ENCODE measurements at regions not wholly inside any gene's neighbourhood (a gene's known extent, or its start where the extent isn't known, plus 50 kb on each side); places are given as distances from the start of the nearest gene placed in this dataset.

DNA sequence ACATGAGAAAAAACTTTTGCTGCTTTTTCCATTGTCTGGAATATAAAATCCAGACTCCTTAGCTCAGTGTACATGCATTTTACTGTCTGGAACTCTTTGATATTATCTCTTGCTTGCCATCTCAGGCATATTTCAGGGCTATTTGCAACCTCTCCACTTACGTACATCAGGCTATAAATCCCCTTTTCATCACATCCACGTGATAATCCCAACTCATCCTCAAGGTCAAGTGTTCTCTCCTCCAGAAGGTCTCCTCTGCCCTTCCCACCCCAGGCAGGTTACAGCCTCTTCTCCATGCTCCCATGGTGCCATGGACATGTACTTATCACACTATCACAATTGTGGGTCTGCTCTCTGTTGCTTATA is 202.5 kb upstream of the RBMS1 start:
- H3K27ac ChIP-seq: no peak overlapping the region
- no peak for TF ChIP-seq ZFX (IDR thresholded peaks at IDR 0.05)
- TF ChIP-seq, protein P1, sequence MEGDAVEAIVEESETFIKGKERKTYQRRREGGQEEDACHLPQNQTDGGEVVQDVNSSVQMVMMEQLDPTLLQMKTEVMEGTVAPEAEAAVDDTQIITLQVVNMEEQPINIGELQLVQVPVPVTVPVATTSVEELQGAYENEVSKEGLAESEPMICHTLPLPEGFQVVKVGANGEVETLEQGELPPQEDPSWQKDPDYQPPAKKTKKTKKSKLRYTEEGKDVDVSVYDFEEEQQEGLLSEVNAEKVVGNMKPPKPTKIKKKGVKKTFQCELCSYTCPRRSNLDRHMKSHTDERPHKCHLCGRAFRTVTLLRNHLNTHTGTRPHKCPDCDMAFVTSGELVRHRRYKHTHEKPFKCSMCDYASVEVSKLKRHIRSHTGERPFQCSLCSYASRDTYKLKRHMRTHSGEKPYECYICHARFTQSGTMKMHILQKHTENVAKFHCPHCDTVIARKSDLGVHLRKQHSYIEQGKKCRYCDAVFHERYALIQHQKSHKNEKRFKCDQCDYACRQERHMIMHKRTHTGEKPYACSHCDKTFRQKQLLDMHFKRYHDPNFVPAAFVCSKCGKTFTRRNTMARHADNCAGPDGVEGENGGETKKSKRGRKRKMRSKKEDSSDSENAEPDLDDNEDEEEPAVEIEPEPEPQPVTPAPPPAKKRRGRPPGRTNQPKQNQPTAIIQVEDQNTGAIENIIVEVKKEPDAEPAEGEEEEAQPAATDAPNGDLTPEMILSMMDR (conservative IDR thresholded peaks at IDR 0.05): no peak

DNA sequence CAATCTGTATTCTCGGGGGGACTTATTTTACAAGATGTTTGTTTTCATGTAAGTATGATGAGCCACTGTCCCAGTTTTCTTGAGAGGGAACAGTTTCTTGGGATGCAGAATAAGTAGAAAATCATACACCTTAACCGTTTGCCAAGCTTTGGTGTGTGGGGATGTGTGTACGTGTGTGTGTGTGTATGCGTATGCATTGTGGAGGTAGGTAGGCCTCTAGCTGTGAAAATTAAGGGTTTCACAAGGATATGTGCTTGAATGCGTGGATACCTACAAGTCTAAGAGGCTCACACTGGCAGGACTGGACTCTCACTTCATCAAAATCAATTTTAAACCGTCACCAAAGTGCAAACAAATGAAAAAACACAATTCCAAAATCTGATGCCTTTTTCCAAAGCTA is 204.2 kb upstream of the RBMS1 start:
- no peak overlapping the region for H3K27ac ChIP-seq
- TF ChIP-seq ZFX (IDR thresholded peaks at IDR 0.05): no peak
- TF ChIP-seq, protein P1 (conservative IDR thresholded peaks at IDR 0.05): no peak

DNA sequence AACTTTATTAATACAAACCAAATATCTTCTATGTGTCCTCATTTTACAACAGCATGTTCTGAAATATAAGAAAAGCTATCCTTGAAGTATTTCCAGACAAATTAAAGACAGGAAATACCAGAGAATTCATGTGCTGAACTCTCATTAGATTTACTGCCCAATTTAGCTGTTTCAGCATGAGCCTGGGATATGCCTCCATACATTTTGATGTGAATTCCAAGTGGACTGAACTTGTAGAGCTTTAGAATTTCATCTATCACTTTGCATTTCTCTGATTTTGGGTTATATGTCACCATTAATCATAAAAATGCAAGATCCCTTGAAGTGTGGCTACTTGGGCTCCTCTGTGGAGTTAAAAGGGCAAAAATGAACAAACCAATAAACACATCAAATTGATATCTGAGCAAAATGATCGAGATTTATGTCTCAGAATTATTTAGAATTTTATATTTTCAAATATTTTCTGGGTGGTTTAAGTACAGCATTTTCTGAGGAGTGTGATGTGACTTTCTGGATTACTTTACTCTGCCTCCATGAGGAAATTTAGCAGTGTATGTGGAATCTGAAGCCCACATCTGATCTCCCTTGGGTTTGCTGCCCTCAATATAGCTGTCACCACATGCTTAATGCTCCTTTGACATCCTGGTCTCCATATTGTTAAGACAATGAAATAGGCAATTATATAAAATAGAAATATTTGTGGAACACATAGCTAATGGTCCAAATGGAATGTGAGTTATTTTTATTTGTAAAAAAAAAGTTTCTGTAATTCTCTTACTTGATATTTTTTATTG is 206.6 kb upstream of the RBMS1 start:
- TF ChIP-seq, protein P1 (conservative IDR thresholded peaks at IDR 0.05): no peak
- no peak overlapping the region for H3K27ac ChIP-seq

DNA sequence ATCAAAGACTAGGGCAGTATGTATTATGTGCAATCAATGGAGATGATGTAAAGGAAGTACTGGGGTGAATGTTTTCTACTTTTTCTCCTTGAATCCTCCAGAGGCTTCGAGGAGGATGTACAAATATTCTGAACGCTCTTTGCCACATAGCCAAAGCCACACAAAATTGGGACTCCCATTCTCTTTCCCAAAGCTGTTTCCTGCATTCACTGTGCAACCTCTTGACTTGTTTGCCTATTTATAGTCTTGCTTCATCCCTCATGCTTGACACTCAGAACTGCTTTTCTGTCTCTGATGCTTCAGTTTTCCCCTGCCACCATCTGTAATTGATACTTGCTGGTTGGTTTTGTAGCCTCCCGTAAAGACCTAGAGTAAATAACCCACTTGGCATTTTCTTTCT is 208.2 kb upstream of the RBMS1 start:
- TF ChIP-seq, protein P1 (conservative IDR thresholded peaks at IDR 0.05): no peak
- no peak for TF ChIP-seq ZFX (IDR thresholded peaks at IDR 0.05)
- no peak overlapping the region for H3K27ac ChIP-seq

DNA sequence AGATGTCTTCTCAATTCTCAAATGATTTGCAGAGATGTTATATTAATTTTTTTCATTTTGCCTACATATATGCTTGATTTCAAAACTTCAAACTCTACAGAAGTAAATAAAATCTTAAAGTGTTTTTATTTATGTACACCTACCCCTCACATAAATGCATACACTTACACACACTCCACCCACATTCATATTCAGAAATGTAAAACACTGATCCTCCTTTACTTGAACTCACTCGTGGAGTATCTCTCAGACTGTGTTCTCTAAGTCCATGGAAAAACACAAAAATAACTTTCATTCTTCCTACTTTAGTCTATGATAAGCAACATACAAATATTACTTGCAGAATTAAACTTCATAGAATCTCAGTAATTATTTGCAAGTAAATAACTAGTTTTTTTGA is 209.1 kb upstream of the RBMS1 start:
- H3K27ac ChIP-seq: no peak overlapping the region
- TF ChIP-seq, protein P1 (conservative IDR thresholded peaks at IDR 0.05): no peak
- no peak for TF ChIP-seq ZFX (IDR thresholded peaks at IDR 0.05)

DNA sequence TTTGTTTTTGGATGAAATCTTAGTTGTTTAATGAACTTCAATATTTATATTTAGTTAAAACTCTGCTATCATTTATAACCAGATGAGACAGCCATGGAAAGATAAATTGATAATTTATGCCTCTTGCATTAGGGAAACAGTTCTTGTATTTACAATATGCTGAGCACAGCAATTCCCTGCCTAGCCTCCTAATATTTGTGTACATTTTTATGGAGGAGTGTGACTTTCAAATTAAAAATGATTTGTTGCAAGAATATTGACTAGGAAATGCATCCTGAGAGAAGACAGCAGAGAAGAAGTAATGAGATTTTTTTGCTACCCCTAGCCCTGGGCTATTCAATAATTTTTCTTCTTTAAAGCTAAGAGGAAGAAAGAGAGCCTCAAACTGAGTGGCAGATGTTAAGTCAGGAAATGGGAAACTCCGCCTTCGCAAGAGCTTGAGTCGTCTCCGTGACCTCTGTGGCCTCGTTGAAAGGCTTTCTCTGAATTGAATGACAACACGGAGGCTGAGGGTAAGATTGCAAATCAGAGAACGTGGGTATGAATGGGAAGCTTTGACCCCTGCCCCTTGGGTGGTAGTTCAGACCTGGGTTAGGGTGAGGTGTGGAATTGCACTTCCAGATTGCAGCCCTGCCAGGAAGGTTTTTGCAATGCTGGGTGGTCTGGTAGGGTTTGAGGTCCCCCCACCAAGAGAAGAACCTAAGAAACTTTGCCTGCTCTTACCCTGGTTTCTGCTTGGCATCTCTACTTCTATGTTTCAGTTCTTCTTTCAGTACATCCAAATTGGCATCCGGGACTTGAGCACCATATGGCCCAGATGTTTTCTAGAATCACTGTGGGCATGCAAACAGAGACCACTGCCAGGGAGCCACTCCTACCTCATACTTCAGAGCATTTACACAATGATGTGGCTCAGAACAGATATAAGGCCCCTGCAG is 210.3 kb upstream of the RBMS1 start:
- no peak overlapping the region for H3K27ac ChIP-seq
- TF ChIP-seq, protein P1 (conservative IDR thresholded peaks at IDR 0.05): no peak
- TF ChIP-seq ZFX (IDR thresholded peaks at IDR 0.05): no peak

DNA sequence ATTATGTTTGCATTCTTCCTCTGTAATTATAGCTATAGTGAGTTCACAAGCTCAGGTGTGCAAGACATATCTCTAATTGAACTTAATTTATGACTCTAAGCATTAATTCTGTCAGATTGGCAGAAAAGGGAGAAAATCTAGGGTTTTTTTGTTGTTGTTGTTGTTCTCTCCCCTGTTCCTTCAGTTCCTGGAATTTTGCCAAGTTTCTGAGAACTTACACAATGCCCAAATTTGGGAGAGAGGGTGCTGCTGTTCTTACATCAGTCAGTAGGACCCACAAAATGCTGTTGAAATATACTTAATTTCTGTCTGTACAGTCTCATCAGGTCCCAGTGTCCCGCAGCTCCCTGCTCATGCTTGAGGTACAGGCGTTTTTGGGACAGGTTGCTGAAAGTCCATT is 221.8 kb upstream of the RBMS1 start:
- H3K27ac ChIP-seq: no peak overlapping the region
- TF ChIP-seq, protein P1 (conservative IDR thresholded peaks at IDR 0.05): no peak
- TF ChIP-seq ZFX (IDR thresholded peaks at IDR 0.05): no peak

Measured in C4-2B (cell line).